ENCODE measurements at regions not wholly inside any gene's neighbourhood (a gene's known extent, or its start where the extent isn't known, plus 50 kb on each side); places are given as distances from the start of the nearest gene placed in this dataset.

DNA sequence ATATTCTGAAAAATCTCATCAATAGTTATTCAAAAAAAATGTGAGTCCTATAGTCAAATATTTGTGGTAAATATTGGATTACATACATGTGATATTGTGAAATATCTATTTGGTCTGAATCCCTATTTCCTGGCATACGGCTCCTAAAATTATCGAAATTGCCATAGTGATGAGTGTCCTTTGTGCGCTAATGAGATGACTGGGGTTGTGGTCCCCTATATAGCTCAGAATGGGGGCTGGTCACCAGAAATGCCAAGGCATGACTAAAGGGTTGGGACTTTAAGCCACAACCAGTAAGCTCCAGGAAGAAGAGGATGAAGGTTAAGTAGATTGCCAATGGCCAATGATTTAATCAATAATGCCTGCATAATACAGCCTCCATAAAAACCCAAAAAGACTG lies 610.2 kb upstream of the CHRM3 start:
- TF ChIP-seq, protein P1, sequence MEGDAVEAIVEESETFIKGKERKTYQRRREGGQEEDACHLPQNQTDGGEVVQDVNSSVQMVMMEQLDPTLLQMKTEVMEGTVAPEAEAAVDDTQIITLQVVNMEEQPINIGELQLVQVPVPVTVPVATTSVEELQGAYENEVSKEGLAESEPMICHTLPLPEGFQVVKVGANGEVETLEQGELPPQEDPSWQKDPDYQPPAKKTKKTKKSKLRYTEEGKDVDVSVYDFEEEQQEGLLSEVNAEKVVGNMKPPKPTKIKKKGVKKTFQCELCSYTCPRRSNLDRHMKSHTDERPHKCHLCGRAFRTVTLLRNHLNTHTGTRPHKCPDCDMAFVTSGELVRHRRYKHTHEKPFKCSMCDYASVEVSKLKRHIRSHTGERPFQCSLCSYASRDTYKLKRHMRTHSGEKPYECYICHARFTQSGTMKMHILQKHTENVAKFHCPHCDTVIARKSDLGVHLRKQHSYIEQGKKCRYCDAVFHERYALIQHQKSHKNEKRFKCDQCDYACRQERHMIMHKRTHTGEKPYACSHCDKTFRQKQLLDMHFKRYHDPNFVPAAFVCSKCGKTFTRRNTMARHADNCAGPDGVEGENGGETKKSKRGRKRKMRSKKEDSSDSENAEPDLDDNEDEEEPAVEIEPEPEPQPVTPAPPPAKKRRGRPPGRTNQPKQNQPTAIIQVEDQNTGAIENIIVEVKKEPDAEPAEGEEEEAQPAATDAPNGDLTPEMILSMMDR (IDR thresholded peaks at IDR 0.05; ENCODE audit: insufficient read depth, low read depth, low read length) = no peak
- no peak for TF ChIP-seq EZH2 (IDR thresholded peaks at IDR 0.05; ENCODE audit: insufficient read depth, low read length)

All from astrocyte (in vitro differentiated cells and primary cell).